Activated T-helper 1 cell treated with anti-CD3 and anti-CD28 coated beads, Interleukin-12 subunit alpha, Interleukin-12 subunit beta, Interleukin-2, Interleukin-4 antibody, amounts not matched to agents 30 ng/mL and 10 ng/mL and 1 ng/mL, durations not matched to agents 14 hours and 24 hours and 36 hours (primary cell): ENCODE measurements at regions not wholly inside any gene's neighbourhood (a gene's known extent, or its start where the extent isn't known, plus 50 kb on each side); places are given as distances from the start of the nearest gene placed in this dataset.

Source experiments
- DNase-seq: peaks from one replicate; pipeline ENCODE4 v3.0.0; 2021; ENCODE audit warnings: low spot score
- H3K27ac Mint-ChIP-seq: one replicate; pipeline ENCODE4 v1.8.0; 2021; ENCODE audit warnings: mild to moderate bottlenecking, mixed read lengths
- H3K27me3 Mint-ChIP-seq: one replicate; pipeline ENCODE4 v1.8.0; 2022; ENCODE audit warnings: mild to moderate bottlenecking, moderate library complexity, mixed read lengths; ENCODE audit not compliant: insufficient read depth
- H3K36me3 Mint-ChIP-seq: one replicate; pipeline ENCODE4 v1.8.0; 2021; ENCODE audit warnings: low read depth, mixed read lengths
- H3K4me1 Mint-ChIP-seq: one replicate; pipeline ENCODE4 v1.8.0; 2021; ENCODE audit warnings: low read depth, mixed read lengths
- H3K4me3 Mint-ChIP-seq: one replicate; pipeline ENCODE4 v1.8.0; 2021; ENCODE audit warnings: mild to moderate bottlenecking, moderate library complexity, mixed read lengths
- H3K9me3 Mint-ChIP-seq: one replicate; pipeline ENCODE4 v1.8.0; 2021; ENCODE audit warnings: mixed read lengths
- intact Hi-C: fragments of 100-400 bp; cut with micrococcal nuclease; formaldehyde crosslinking; loops from one replicate; pipeline ENCODE4 v1.15.1; 2024

DNA sequence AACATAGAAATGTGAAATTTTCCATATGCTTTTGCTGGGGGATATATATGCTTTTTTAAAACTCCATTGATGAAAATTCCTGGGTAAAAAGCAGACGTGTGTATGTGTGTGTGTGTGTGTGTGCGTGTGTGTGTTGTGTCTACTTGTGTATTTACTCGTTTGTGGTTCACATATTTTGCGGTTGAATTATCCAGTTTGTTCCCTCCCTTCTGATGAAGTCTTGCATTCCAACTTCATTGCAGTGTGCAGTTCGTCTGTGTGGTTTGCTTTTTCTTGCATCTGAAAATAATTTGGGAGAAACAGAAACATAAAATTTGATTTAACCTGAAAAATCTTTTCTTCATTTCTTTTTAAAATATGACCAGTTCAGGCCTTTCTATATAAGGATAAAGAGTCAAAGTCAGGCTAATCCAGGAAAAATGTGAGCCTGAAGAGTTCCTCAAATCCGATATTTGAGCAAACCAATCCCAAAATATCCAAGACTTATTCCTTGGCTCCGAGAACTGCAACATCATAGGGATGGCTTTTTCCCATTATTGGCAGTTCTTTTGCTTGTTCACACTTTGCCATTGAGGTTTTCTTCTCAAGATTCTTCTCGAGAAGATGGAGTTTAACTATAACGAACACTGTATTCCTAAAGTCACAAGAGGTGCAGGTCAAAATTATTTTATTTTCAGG lies 202.2 kb upstream of the CCN2 start:
- DNase-seq, result no peak
- Mint-ChIP-seq H3K27ac (no peak overlapping the region), H3K4me3 (no peak overlapping the region), H3K9me3 (no peaks in the 10 kb centered on the region), H3K36me3 (no peaks in the 10 kb centered on the region), H3K4me1 (no peaks in the 10 kb centered on the region), H3K27me3 (no peaks in the 10 kb centered on the region)
- intact Hi-C loops, result no loop called here

DNA sequence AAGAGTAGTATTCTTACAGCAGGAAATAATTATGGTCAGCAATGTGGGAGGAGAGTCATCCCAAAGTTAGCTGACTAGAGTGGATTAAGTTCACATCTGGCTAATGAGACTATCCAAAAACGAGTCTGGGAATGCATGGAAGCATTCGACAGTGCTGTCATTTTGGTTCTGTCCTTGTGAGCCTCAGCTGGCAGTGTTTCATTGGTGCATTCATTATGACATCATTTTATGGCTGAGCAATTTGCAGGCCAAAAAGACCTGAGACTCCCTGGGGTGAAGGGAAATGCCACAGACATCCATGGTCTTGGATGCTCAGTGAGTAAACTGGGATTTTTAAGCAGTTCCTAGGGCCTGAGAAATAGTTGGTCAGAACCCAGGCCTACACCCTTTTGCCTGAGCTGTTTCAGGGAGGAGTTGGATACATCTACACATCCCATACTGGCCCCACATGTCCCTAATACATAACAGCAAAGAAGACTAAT lies 196.4 kb upstream of the CCN2 start:
- Mint-ChIP-seq H3K36me3 (no peaks in the 10 kb centered on the region), H3K27me3 (no peaks in the 10 kb centered on the region), H3K9me3 (no peaks in the 10 kb centered on the region), H3K4me3 (no peak overlapping the region), H3K27ac (no peak overlapping the region), H3K4me1 (no peaks in the 10 kb centered on the region)
- DNase-seq, result no peak
- intact Hi-C loops, result no loop called here

DNA sequence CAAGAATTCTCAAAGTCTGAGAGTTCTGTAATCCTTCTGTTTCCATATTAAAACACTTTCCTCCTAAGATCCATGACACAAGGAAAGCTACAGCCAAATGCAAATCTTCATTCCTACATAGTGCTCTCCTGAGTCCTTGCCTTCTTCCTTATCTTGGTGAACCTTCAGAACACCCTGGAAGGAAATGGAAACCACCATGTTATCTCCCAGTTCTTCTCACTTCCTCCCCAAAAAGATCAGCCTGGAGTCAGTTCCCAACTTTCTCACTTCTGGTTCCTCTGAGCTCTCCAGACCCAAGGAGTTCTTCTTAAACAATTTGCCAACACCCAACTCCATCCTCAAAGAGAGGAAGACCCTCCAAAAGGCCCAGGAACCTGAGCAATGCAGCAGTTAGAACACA lies 193.3 kb upstream of the CCN2 start:
- no peaks in the 10 kb centered on the region for H3K36me3 Mint-ChIP-seq
- no peaks in the 10 kb centered on the region for H3K27me3 Mint-ChIP-seq

DNA sequence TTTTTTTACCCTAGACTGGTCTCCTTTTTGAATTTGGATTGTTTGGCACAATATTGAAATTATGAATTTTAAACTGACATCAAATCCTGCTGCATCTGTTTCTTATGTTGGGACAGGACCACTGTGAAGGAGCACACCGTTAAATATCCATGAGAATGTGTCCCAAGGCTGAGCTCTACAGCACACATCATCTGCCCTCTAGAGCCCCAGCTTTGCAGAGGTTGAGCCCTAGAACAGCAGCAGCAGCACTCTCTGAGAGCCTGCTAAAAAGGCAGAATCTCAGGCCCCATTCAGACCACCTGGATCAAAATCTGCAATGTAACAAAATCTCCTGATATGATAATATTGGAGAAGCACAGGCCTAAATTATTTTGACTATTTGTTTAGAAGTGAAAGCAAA lies 192.1 kb upstream of the CCN2 start:
- DNase-seq, result no peak
- Mint-ChIP-seq H3K4me1 (no peaks in the 10 kb centered on the region), H3K4me3 (no peak overlapping the region), H3K27ac (no peak overlapping the region), H3K36me3 (no peaks in the 10 kb centered on the region), H3K27me3 (no peaks in the 10 kb centered on the region), H3K9me3 (no peaks in the 10 kb centered on the region)
- intact Hi-C loops, result no loop called here

More for the DNA sequence above, 193.3 kb upstream of the CCN2 start:
- H3K4me3 Mint-ChIP-seq, result no peak overlapping the region
- no peaks in the 10 kb centered on the region for H3K9me3 Mint-ChIP-seq
- intact Hi-C loops, result no loop called here
- no peak overlapping the region for H3K27ac Mint-ChIP-seq
- no peaks in the 10 kb centered on the region for H3K4me1 Mint-ChIP-seq
- DNase-seq, result no peak

DNA sequence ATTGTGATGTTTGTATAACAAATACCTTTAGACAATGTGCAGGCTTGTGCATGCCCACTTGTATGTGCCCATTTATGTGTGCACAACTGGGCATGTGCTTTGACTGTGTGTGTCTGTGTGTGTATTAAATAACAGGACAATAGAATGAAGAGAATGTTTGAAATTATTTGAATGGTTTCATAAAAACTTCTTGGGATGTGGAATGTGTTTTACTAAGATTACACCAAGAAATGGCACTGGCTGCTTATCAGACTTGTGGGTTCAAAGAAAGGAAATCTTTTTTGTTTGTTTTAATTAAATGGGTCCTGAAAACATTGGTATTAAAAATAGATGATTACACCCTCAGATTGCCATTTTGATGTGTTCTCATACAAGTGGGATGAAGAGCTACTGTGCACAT lies 191.6 kb upstream of the CCN2 start:
- Mint-ChIP-seq H3K9me3 (no peaks in the 10 kb centered on the region), H3K4me1 (no peaks in the 10 kb centered on the region), H3K36me3 (no peaks in the 10 kb centered on the region), H3K4me3 (no peak overlapping the region), H3K27ac (no peak overlapping the region), H3K27me3 (no peaks in the 10 kb centered on the region)
- DNase-seq, result no peak
- intact Hi-C loops, result no loop called here

DNA sequence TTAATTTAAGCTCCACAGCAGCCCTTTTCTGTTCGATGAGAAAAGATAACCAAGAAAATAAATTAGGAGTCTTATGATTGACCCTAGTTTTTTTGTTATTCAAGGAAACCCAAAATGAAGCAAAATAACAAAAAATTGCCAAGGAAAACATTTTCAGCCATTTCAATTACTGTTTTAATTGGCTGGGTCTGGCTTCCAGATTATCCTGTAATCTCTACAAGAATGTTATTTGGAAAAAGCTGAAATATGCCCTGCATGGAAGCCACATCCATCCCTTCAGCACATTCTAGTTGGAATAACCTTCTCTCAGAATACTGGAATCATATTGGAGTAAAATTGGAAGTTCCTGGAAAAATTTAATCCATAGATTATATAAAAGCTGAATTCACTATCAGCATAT lies 191.1 kb upstream of the CCN2 start:
- Mint-ChIP-seq H3K9me3 (no peaks in the 10 kb centered on the region), H3K27ac (no peak overlapping the region), H3K4me1 (no peaks in the 10 kb centered on the region), H3K4me3 (no peak overlapping the region), H3K27me3 (no peaks in the 10 kb centered on the region), H3K36me3 (no peaks in the 10 kb centered on the region)
- DNase-seq, result no peak
- intact Hi-C loops, result no loop called here

DNA sequence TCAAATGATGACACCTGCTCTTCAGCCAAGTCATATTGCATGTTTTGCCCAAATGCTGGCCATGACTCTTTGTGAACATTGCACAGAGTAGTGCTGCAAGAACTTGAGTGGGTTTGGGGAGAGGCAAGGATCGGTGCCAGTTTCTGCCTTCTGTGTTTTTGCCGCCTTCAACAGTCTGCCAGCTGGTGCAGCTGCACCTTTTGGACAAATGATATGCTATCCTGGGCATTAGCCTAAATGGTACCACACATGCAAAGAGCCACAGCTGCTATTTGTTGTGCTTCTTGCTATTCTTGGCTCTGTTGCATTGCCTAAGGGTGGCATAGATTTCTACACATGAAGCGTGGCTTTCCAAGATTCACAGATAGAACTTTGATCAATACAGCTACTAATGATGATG lies 189.0 kb upstream of the CCN2 start:
- Mint-ChIP-seq H3K36me3 (no peaks in the 10 kb centered on the region), H3K4me3 (no peak overlapping the region), H3K9me3 (no peaks in the 10 kb centered on the region), H3K4me1 (no peaks in the 10 kb centered on the region), H3K27me3 (peaks cover 2% of the 10 kb centered on the region), H3K27ac (no peak overlapping the region)
- intact Hi-C loops, result no loop called here
- DNase-seq, result no peak

DNA sequence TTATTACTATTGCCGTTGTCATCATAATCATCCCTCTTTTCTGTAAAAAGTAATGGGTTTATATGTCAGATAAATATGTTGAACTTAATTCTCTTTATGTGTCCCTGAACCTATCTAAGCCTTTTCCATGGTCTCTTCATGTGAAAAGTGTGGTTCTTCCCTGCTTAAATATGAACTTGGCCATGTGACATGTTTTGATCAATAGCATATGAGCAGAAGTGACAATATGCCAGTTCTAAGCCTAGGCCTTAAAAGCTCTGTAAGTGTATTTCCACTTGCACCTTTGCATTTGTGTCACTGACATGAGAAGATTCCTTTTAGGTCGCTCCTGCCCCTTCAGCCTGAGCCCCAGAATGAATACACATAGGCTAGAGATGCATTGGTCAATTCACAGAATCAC lies 188.4 kb upstream of the CCN2 start:
- Mint-ChIP-seq H3K27me3 (peaks cover 2% of the 10 kb centered on the region), H3K9me3 (no peaks in the 10 kb centered on the region), H3K27ac (no peak overlapping the region), H3K36me3 (no peaks in the 10 kb centered on the region), H3K4me3 (no peak overlapping the region), H3K4me1 (no peaks in the 10 kb centered on the region)
- DNase-seq, result no peak
- intact Hi-C loops, result no loop called here

DNA sequence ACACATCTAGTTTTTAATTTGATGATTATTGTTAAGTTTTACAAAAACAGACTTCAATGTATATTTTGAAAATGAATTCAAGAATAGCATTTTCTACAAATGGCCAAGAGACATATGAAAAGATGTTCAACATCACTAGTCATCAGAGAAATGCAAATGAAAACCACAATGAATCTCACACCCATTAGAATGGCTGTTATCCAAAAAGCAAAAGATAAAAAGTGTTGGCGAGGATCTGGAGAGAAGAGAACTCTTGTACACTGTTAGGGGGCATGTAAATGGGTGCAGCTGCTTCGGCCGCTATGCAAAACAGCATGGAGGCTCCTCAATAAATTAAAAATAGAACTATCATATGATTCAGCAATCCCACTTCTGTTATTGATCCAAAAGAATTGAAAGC lies 185.8 kb upstream of the CCN2 start:
- Mint-ChIP-seq H3K9me3 (no peaks in the 10 kb centered on the region), H3K27ac (no peak overlapping the region), H3K4me1 (no peaks in the 10 kb centered on the region), H3K4me3 (no peak overlapping the region), H3K27me3 (peaks cover 7% of the 10 kb centered on the region), H3K36me3 (no peaks in the 10 kb centered on the region)
- intact Hi-C loops, result no loop called here
- no peak for DNase-seq

DNA sequence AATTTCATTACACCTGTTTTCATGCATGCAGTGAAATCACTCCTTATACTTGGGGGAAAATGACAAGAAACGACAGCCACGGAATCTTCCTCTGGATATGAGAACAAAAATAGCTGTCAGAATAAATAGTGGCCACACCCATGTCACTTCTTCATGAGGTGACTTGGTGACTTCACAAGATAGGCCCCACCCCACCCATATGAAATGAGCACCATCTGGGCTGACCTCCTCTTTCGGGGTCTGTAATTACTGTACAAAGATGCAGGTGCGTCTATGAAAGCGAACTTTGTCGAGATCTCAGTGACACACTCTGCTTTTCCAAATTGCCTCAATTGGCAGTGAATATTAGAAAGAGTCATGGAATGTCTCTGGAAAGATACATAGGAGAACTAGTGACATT lies 184.2 kb upstream of the CCN2 start:
- Mint-ChIP-seq H3K27me3 (peaks cover 15% of the 10 kb centered on the region), H3K4me1 (no peaks in the 10 kb centered on the region), H3K36me3 (no peaks in the 10 kb centered on the region), H3K27ac (no peak overlapping the region), H3K4me3 (no peak overlapping the region), H3K9me3 (no peaks in the 10 kb centered on the region)
- intact Hi-C loops, result no loop called here
- no peak for DNase-seq

DNA sequence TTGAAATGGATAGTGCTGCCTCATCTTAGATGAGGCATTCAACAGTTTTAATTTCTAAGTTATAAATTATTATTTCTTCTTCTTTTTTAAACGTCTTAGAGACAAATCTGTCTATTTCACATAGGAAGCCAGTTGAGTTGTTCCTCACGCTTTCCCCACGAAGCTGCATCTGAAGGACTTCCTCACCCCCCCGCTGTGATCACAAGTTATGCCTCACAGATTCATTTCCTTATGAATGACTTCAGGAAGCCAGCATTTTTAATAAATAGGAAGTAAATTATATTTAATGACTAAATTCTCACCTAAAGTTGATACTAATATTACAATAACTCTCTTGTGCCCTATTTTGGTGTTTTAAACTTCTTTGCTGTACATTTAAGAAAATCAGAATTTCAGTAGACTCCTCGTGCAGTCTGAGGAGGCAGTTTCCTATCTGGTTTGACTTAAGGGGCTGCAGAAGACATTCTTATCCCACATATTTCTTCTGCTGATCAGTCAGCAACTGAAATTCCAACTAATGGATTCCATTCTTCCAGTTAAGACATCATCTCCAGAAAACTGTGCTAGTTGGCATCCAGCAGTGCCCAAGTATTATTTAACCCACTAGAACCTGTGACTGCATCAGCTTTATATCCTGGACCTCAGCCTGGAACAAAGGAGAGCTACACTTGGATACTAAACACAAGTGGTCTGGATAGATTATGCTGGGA lies 182.7 kb upstream of the CCN2 start:
- Mint-ChIP-seq H3K4me3 (no peak overlapping the region), H3K27ac (no peak overlapping the region), H3K4me1 (no peaks in the 10 kb centered on the region), H3K9me3 (no peaks in the 10 kb centered on the region), H3K27me3 (peaks cover 18% of the 10 kb centered on the region), H3K36me3 (no peaks in the 10 kb centered on the region)
- no peak for DNase-seq
- intact Hi-C loops, result no loop called here

DNA sequence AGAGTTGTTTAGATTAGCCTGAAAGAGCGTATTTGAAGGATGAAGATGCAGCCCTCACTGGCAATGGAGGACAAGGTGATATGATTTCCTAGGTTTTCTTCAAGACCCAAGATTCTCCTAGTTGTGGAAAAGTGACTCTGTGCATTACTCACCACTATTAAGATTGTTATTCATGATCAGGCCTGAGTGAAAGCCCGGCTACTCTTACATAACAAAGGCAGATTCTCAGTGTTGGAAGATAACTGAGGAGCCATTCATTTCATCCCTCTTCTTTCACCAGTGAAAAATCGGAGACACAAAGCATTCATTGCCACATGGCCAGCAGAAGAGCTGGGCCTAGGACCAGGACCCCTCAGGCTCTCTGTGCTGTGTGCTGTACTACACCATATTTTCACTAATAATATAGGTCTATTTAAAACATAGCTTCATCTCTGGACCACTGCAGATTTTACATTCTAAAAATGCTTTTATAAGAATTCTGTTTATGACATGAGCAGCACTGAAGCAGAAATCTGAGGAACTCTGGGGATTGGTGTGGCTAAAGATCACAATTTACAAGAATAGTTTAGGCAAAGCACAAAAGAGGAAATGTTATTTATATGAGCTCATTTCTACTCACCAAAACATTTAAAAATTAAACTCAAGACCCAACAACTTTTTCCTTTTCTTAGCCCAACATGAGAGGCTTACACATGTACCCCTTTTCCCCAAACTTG lies 181.9 kb upstream of the CCN2 start:
- H3K36me3 Mint-ChIP-seq, result no peaks in the 10 kb centered on the region
- H3K9me3 Mint-ChIP-seq, result no peaks in the 10 kb centered on the region
- peaks cover 18% of the 10 kb centered on the region for H3K27me3 Mint-ChIP-seq
- no peak overlapping the region for H3K4me3 Mint-ChIP-seq
- H3K27ac Mint-ChIP-seq, result no peak overlapping the region
- DNase-seq, result no peak
- intact Hi-C loops, result no loop called here
- H3K4me1 Mint-ChIP-seq, result no peaks in the 10 kb centered on the region

DNA sequence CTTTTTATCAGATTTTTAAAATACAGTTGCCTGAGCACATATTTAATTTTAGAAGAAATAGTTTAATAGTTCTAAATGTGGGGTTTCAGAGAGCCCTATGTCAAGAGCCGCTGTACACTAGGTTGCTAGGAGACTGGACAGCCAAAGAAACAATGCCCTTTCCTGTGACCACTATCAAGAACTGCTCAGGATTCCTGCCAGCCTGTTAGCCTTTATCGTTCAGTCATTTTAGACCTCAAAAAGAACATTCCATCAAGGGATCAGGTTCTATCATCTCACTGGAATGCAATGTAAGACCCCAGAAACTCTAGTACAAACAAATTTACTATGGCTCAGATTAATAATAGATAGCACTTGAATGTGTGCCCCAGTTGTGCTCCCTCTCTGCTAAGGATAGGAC lies 181.2 kb upstream of the CCN2 start:
- H3K27me3 Mint-ChIP-seq, result peaks cover 18% of the 10 kb centered on the region
- no peak overlapping the region for H3K27ac Mint-ChIP-seq
- intact Hi-C loops, result no loop called here
- no peak for DNase-seq
- H3K4me1 Mint-ChIP-seq, result no peaks in the 10 kb centered on the region
- H3K4me3 Mint-ChIP-seq, result no peak overlapping the region
- no peaks in the 10 kb centered on the region for H3K36me3 Mint-ChIP-seq
- no peaks in the 10 kb centered on the region for H3K9me3 Mint-ChIP-seq
